Tibial nerve (tissue), 4 donors: ENCODE measurements at regions not wholly inside any gene's neighbourhood (a gene's known extent, or its start where the extent isn't known, plus 50 kb on each side); places are given as distances from the start of the nearest gene placed in this dataset.
"Not testable (repeated sequence)": the region's sequence is repeated elsewhere in the genome, so short reads cannot be mapped to it uniquely, and the experiment has no call there.

Experiments
- CTCF ChIP-seq, 5 experiments: fragments of 200-600 bp in 3 of 5; fragments of 450-650 bp in 2 of 5; sonication (generic) in 3 of 5; IDR thresholded peaks; one replicate each; pipeline ENCODE4 v1.5.1; 2016 to 2019; ENCODE audit warnings: antibody characterized with exemption in 5 of 5, mild to moderate bottlenecking in 3 of 5, moderate library complexity in 2 of 5
- EP300 ChIP-seq, 2 donors: sonication (generic); formaldehyde crosslinking; IDR thresholded peaks; one replicate each; pipeline ENCODE4 v1.6.1; 2017; ENCODE audit warnings: antibody characterized with exemption in 2 of 2, mild to moderate bottlenecking in 1 of 2
- POLR2A ChIP-seq, 2 donors: fragments of 450-650 bp; IDR thresholded peaks; one replicate each; pipeline ENCODE4 v1.6.1; 2017; ENCODE audit warnings: antibody characterized with exemption in 2 of 2, mild to moderate bottlenecking in 2 of 2, moderate library complexity in 2 of 2

- TF ChIP-seq CTCF, EP300, POLR2A (IDR thresholded peaks at IDR 0.05): not testable (repeated sequence)
Measured at GRCh38 chr2:87095804-87096203, 74.2 kb upstream of the PLGLB1 start.
